Neural progenitor cell (in vitro differentiated cells): ENCODE measurements at regions not wholly inside any gene's neighbourhood (a gene's known extent, or its start where the extent isn't known, plus 50 kb on each side); places are given as distances from the start of the nearest gene placed in this dataset.

Experiments
- DNase-seq: peaks from one replicate; pipeline ENCODE4 v3.0.0-alpha.2; 2016; ENCODE audit warnings: low spot score
- H2AFZ ChIP-seq: fragments of 200-600 bp; sonication (generic); replicated peaks from 2 replicates; pipeline ENCODE4 v1.6.1; 2016; ENCODE audit warnings: antibody characterized with exemption
- H3F3A ChIP-seq: fragments of 200-600 bp; sonication (generic); 2 replicates; pipeline ENCODE4 v1.6.1; 2016; ENCODE audit warnings: antibody characterized with exemption, low read depth
- H3K27ac ChIP-seq: fragments of 200-600 bp; sonication (generic); 2 replicates; pipeline ENCODE4 v1.5.1; 2016; ENCODE audit warnings: mild to moderate bottlenecking
- H3K27me3 ChIP-seq: fragments of 200-600 bp; sonication (generic); 2 replicates; pipeline ENCODE4 v1.6.1; 2016; ENCODE audit warnings: mild to moderate bottlenecking, moderate library complexity
- H3K36me3 ChIP-seq: fragments of 200-600 bp; sonication (generic); 2 replicates; pipeline ENCODE4 v1.5.1; 2016
- H3K4me1 ChIP-seq: fragments of 200-600 bp; sonication (generic); 2 replicates; pipeline ENCODE4 v1.6.1; 2016; ENCODE audit warnings: mixed run types
- H3K4me2 ChIP-seq: fragments of 200-600 bp; sonication (generic); 2 replicates; pipeline ENCODE4 v1.6.1; 2016
- H3K4me3 ChIP-seq: fragments of 200-600 bp; sonication (generic); 2 replicates; pipeline ENCODE4 v1.5.1; 2016
- H3K79me2 ChIP-seq: fragments of 200-600 bp; sonication (generic); 2 replicates; pipeline ENCODE4 v1.6.1; 2016; ENCODE audit warnings: low read depth
- H3K9ac ChIP-seq: fragments of 200-600 bp; sonication (generic); 2 replicates; pipeline ENCODE4 v1.6.1; 2016
- H3K9me3 ChIP-seq: fragments of 200-600 bp; sonication (generic); 2 replicates; pipeline ENCODE4 v1.5.1; 2016; ENCODE audit warnings: low read depth
- H4K20me1 ChIP-seq: fragments of 200-600 bp; sonication (generic); 2 replicates; pipeline ENCODE4 v1.6.1; 2016; ENCODE audit warnings: low read depth
- H3K27ac Mint-ChIP-seq: 3 replicates; pipeline ENCODE4 v1.8.0; 2021; ENCODE audit warnings: mixed read lengths
- H3K27me3 Mint-ChIP-seq: 2 replicates; pipeline ENCODE4 v1.8.0; 2022; ENCODE audit warnings: low read depth, mild to moderate bottlenecking, inconsistent platforms, moderate library complexity, mixed read lengths; ENCODE audit not compliant: insufficient read depth
- H3K36me3 Mint-ChIP-seq: 3 replicates; pipeline ENCODE4 v1.8.0; 2021; ENCODE audit warnings: mixed read lengths
- H3K4me1 Mint-ChIP-seq: 3 replicates; pipeline ENCODE4 v1.8.0; 2021; ENCODE audit warnings: mixed read lengths
- H3K4me3 Mint-ChIP-seq: 3 replicates; pipeline ENCODE4 v1.8.0; 2021; ENCODE audit warnings: mild to moderate bottlenecking, moderate library complexity, mixed read lengths
- H3K9me3 Mint-ChIP-seq: 3 replicates; pipeline ENCODE4 v1.8.0; 2020; ENCODE audit warnings: mixed read lengths
- CTCF ChIP-seq: fragments of 200-600 bp; sonication (generic); IDR thresholded peaks from 2 replicates; pipeline ENCODE4 v1.5.1; 2017; ENCODE audit warnings: antibody characterized with exemption, mild to moderate bottlenecking
- EZH2 ChIP-seq: fragments of 200-600 bp; sonication (generic); IDR thresholded peaks from 2 replicates; pipeline ENCODE4 v1.6.1; 2017; ENCODE audit warnings: antibody characterized with exemption, mild to moderate bottlenecking, moderate library complexity
- EZH2phosphoT487 ChIP-seq: fragments of 200-600 bp; sonication (generic); IDR thresholded peaks from 2 replicates; pipeline ENCODE4 v1.6.1; 2017; ENCODE audit warnings: antibody characterized with exemption

GRCh38 chr20:6265204-6265904 is 142.5 kb upstream of the FERMT1 start:
- DNase-seq = peak; percentile 42
- H3K27ac ChIP-seq = no peak overlapping the region
- no peaks in the 10 kb centered on the region for H3K27me3 Mint-ChIP-seq

GRCh38 chr20:6253396-6253795 is 130.6 kb upstream of the FERMT1 start:
- Histone ChIP-seq H3K79me2 (no peaks in the 10 kb centered on the region), H3K4me1 (no peaks in the 10 kb centered on the region), H3K27ac (no peak overlapping the region), H3K4me2 (no peak overlapping the region), H3K4me3 (no peak overlapping the region), H4K20me1 (no peaks in the 10 kb centered on the region), H3F3A (no peaks in the 10 kb centered on the region), H3K27me3 (no peaks in the 10 kb centered on the region), H3K9me3 (no peaks in the 10 kb centered on the region), H3K36me3 (no peaks in the 10 kb centered on the region), H3K9ac (no peak overlapping the region), H2AFZ (no peak overlapping the region)
- TF ChIP-seq EZH2 (no peak), CTCF (no peak), EZH2phosphoT487 (no peak)
- Mint-ChIP-seq H3K36me3 (no peaks in the 10 kb centered on the region), H3K4me3 (no peak overlapping the region), H3K27ac (no peak overlapping the region), H3K27me3 (peaks cover 4% of the 10 kb centered on the region), H3K9me3 (no peaks in the 10 kb centered on the region), H3K4me1 (no peaks in the 10 kb centered on the region)
- DNase-seq = no peak

More at GRCh38 chr20:6265204-6265904, 142.5 kb upstream of the FERMT1 start:
- Histone ChIP-seq H3K9ac (no peak overlapping the region), H3K79me2 (no peaks in the 10 kb centered on the region), H3K9me3 (no peaks in the 10 kb centered on the region), H4K20me1 (no peaks in the 10 kb centered on the region), H3K36me3 (no peaks in the 10 kb centered on the region), H3F3A (no peaks in the 10 kb centered on the region), H3K4me1 (no peaks in the 10 kb centered on the region), H2AFZ (peak overlapping the region; percentile 13), H3K4me3 (no peak overlapping the region), H3K4me2 (no peak overlapping the region), H3K27me3 (no peaks in the 10 kb centered on the region)
- Mint-ChIP-seq H3K4me1 (peaks cover 7% of the 10 kb centered on the region), H3K4me3 (no peak overlapping the region), H3K9me3 (no peaks in the 10 kb centered on the region), H3K36me3 (no peaks in the 10 kb centered on the region), H3K27ac (no peak overlapping the region)
- peak; percentile 69 for TF ChIP-seq CTCF
- TF ChIP-seq EZH2phosphoT487 = no peak

GRCh38 chr20:6245436-6245835 is 122.6 kb upstream of the FERMT1 start:
- Histone ChIP-seq H3K27ac (no peak overlapping the region), H3K36me3 (no peaks in the 10 kb centered on the region), H3K4me1 (no peaks in the 10 kb centered on the region), H3K79me2 (no peaks in the 10 kb centered on the region), H3K27me3 (no peaks in the 10 kb centered on the region), H3F3A (no peaks in the 10 kb centered on the region), H3K4me2 (no peak overlapping the region), H3K4me3 (no peak overlapping the region), H3K9ac (no peak overlapping the region), H4K20me1 (no peaks in the 10 kb centered on the region), H2AFZ (no peak overlapping the region), H3K9me3 (no peaks in the 10 kb centered on the region)
- Mint-ChIP-seq H3K4me1 (no peaks in the 10 kb centered on the region), H3K36me3 (no peaks in the 10 kb centered on the region), H3K27ac (no peak overlapping the region), H3K9me3 (no peaks in the 10 kb centered on the region), H3K4me3 (no peak overlapping the region), H3K27me3 (no peaks in the 10 kb centered on the region)
- TF ChIP-seq EZH2 = no peak
- TF ChIP-seq CTCF = no peak
- TF ChIP-seq EZH2phosphoT487 = no peak
- DNase-seq = no peak
